DOHH2 (cell line): ENCODE measurements at regions not wholly inside any gene's neighbourhood (a gene's known extent, or its start where the extent isn't known, plus 50 kb on each side); places are given as distances from the start of the nearest gene placed in this dataset.

Experiments
- CTCF ChIP-seq: fragments of 200-600 bp; sonication (generic); IDR thresholded peaks from one replicate; pipeline ENCODE4 v1.5.1; 2014; ENCODE audit warnings: antibody characterized with exemption, mild to moderate bottlenecking, low read depth, low read length; ENCODE audit not compliant: poor library complexity, severe bottlenecking
- EZH2phosphoT487 ChIP-seq: fragments of 200-600 bp; sonication (generic); IDR thresholded peaks from 2 replicates; pipeline ENCODE4 v1.6.1; 2017; ENCODE audit warnings: borderline replicate concordance, mild to moderate bottlenecking, antibody characterized with exemption, low read length, moderate library complexity, mixed read lengths

- TF ChIP-seq CTCF, result no peak
- TF ChIP-seq EZH2phosphoT487, result no peak
Observed at GRCh38 chr18:75880925-75881504, 453.5 kb upstream of the SMIM21 start.
